Stimulated activated CD8-positive, alpha-beta memory T cell treated with anti-CD3 and anti-CD28 coated beads, Interleukin-2, amount 100 ng/mL, for 48 hours (primary cell): ENCODE measurements at regions not wholly inside any gene's neighbourhood (a gene's known extent, or its start where the extent isn't known, plus 50 kb on each side); places are given as distances from the start of the nearest gene placed in this dataset.

ENCODE experiments used
- DNase-seq, 2 donors: peaks; one replicate each; pipeline ENCODE4 v3.0.0-alpha.2; 2020; ENCODE audit warnings: low read depth in 2 of 2

GRCh38 chr21:35896060-35896459 is 164.3 kb downstream of the SETD4 start:
- DNase-seq = no peak

DNA sequence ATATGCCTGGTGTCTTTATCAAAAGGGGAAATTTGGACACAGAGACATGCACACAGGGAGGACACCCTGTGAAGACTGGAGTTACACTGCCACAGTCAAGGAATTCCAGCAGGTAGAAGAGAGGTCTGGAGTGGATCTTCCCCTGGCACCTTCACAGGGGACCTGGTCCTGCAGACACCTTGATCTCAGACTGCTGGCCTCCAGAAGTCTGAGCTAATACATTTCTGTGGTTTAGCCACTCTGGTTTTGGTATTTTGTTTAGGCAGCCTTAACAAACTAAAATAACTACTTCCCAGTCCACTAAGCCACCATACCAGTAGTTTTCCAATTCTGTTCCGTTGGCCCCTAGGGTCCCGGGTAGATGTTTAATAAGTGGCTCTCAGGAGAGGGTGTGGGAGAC is 164.7 kb downstream of the SETD4 start:
- no peak for DNase-seq

DNA sequence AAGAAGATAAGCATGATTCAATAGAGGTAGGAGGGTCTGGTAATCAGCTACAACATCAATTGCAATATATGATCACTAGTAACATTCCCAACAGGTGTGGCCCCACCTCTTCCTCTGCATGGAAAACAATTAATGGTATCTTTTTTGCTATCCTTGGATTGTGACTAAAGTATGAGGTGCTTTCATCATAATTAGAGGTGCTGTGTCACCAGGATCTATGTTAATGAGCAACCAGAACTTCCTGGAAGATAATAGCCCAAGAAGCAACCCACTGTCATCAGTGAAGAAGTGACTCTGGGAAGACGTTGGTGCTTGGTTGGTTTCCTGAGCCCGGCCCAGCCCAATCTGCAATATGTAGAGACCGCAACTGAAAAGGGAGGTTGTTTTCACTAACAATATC is 167.2 kb downstream of the SETD4 start:
- DNase-seq = no peak

DNA sequence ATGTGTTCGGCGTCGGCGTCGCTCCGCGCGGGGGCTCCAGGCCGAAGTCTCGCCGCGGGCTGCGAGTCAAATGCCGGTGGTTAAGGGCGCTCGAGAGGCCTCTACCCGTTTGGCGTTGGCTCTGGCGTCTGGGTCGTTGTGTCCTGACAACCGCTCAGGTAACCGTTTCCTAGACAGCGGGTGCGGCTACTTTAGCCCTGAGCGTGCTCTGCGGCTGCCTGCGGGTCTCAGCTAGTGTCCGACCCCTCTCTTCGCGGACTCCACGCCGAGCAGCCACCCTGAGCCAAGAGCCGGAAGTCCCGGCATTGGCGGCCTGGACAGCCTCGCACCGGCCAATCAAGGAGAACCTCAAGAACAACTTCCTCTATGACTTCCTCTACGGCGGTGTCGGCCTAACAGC is 173.4 kb downstream of the SETD4 start:
- no peak for DNase-seq

GRCh38 chr21:35885942-35886541 is 174.3 kb downstream of the SETD4 start:
- DNase-seq = no peak

DNA sequence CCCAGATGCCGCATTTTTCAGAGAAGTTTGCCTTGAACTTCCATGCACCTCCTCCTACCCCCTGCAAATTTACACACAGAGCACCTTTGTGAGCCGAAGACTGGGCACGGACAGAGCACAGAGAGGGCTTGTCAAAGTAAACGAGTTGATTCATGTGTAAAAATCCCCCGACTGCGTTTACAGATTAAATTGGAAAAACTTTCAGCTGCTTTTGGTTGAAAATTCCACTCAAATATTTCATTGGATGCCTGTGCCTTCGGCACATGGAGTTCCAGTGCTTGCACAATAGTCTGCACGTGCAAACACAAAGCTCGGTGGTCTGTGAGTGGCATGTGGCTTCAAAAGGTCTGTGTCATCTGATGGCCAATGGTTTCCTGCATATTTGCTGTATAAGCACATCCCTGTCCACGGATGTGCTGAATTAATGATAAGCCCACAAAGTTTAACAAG is 177.5 kb downstream of the SETD4 start:
- DNase-seq = no peak

- no peak for DNase-seq
Measured at GRCh38 chr21:35873441-35873840, 186.9 kb downstream of the SETD4 start.

- DNase-seq = no peak
Measured at GRCh38 chr21:35871906-35872305, 188.4 kb downstream of the SETD4 start.

DNA sequence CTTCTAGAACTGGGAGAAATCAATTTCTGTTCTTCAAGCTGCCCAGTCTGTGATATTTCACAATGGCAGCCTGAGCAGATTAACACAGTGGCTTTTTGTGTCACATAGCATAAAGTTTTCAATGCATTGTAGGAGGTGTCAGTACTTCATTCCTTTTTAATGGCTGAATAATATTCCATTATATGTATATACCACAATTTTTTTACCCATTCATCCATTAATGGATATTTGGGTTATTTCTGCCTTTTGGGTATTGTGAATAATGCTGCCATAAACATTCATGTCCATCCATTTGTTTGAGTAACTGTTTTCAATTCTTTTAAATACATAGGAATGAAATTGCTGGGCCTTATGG is 191.5 kb downstream of the SETD4 start:
- DNase-seq = no peak

- no peak for DNase-seq
Measured at GRCh38 chr21:35868005-35868868, 192.1 kb downstream of the SETD4 start.

GRCh38 chr21:35864039-35864438 is 196.3 kb downstream of the SETD4 start:
- no peak for DNase-seq

DNA sequence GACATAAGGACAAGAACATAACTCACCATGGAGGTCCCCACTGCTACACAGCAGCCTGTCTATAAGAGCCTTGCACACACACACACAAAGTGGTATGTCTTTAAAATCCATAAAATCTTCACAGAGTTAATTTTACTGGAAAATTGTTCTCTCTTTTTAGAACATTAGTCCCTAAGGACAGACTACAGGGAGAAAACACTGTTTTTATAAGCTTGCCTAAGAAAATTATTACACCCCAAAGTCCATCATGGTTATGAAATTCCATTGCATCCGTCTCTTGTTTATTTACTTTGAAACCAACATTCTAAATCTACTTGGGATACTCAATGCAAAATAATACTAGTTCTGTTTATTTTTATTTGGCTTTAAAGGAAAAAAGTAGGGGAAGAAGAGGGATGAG is 197.4 kb downstream of the SETD4 start:
- DNase-seq = no peak

DNA sequence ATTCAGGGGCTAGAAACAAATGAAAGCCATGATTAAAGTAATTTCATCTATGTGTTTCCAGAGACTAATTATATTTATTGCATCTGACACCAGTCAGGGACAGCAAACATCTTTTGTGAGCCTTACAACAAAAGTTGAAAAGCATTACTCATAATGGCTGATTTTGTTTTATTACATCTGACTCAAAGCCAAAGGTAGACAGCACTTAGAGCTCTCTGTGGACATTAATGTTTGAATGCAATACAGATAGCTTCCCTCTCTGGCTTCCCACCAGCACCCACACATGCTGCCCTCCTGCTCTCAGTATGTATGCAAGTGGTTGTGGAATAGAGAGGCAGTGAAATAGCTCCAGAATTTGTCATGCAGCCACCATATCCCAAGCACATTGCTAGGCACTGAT is 198.7 kb downstream of the SETD4 start:
- DNase-seq = no peak

DNA sequence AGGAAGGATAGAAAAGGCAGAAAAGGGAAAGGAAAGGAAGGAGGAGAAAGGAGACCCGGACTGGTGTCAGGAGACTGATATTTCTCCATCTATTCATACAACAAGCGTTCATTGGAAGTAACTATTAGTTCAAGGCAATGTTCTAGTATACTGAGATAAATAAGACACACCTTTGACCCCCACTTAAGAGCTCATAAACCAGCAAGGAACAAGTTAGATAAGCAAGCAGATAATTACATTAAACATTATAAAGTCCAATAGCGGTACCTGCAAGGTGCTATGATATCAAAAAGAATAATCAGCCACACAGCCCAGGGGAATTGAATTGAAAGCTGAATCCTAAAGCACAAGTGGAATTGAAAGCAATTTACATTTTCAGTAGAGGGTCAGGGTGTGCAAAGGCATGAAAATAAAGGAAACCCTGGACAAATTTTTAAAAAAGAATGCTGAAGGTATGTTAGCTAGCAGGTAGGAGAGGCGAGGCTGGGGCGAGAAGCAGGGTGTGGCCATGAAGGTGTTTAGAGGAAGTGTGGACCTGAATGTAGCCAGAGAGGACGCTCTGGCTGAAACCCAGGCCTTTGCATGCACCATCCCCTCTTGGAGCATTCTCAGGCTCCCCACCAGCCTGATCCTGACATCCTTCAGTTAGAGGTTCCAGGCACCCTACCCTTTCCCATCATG is 200.0 kb downstream of the SETD4 start:
- no peak for DNase-seq

DNA sequence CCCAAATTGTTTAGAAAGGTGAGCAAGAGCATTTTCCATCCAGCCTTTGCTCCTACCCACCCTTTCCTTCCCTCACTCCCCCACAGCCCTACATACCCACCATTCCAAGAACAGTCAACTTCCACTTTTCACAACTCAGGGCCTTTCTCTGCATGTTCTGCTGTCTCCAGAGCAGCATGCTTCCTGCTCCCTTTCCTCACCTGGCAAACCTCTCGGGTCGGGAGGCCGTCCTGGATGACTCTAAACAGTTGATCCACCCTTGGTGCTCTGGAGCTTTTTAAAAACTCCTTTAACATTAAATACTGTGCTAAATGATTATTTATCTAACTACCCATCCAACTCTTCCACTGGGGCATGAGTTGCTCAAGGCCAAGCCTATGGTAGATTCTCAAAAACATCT is 200.6 kb downstream of the SETD4 start:
- no peak for DNase-seq

DNA sequence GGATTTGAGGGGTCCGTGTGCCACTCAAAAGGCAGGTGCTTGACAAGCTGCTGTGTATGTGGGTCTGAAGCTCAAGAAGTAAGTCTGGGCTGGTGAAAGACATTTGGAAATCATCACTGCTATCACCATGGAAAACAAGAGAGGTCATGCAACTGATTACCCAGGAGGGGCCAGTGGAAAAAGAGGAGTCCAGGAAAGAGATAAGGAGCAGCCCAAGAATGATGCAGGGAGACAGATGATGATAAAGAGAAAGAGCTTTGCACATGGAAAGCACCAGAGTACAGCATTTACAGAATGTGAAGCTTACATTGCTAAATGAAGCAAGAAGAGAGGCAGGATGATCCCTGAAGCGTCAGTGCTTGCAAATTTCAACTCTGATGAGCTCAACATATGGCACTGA is 203.2 kb downstream of the SETD4 start:
- no peak for DNase-seq

DNA sequence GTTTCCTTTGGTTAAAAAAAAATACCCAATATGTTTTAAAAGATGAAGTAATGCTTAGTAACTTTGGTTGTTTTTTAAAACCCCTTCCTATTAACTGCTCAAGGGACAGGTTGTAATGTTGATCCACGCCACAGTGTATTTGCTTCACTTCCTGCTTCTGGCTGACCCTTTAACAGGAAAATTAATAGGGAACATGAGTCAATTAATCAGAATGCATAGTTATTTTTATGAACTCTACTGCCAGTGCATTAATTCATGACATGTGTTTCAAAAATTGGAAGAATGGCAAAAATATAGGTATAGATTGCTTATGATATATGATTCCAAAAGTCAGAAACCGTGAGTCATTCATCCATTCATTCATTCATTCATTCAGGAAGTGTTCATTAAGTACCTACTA is 204.8 kb downstream of the SETD4 start:
- no peak for DNase-seq

- no peak for DNase-seq
Measured at GRCh38 chr21:35854281-35854680, 206.0 kb downstream of the SETD4 start.

DNA sequence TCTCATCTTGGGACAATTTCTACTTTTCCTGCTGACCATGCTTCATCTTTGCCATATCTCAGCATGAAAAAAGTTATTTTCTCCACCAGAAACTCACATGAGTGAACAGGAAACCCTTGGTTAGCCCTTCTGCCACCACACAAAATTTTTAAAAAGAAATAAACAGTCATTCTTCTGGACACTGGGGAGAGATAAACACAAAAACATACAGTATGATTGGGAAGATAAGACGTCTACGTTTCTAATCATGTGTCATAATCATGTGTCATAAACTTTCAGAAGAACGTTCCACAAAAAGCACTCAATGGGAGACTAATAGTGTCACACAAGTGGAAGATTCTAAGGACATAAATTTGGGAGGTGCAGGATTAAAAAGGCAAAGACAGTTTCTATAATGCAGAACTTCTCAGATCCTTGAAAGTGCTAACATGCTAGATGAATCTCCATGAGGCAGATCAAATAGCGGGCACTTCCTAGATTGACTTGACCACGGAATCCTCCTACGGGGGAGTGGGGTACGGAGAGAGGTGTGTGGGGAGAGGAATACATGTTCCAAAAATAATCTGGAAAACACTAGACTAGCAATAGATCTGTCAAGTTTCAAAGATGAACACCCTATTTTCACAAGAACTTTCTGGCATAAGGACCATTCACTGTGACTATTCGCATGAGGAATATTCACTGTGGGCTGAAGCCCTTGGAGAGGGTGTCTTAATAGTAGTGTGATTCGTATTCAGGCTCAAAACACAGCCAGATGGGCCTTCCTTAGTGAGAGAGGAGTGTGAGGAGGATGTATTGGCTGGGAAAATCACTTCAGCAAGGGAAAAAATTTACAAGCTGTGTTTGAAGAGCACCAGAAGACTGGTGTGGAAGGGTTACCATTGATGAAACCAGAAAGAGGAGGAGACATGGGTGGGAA is 206.7 kb downstream of the SETD4 start:
- DNase-seq = no peak

DNA sequence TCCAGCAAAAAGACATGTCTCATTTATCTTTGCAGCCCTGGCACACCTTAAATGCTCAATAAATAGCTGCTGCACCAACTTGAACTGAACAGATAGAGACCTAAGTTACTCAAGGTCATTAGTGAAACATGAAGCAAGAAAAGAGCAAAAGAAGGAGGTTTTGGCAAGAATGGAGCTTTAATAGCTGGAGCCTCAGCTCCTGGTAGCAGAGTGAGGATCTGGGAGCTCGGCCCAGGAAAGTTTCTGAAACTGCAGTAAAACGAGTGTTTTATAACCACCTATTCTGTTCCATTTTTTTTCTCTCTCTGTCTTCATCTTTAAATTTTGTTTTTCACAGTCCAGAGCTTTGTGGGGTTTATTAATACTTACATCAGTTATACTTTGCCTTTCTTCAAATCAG is 207.5 kb downstream of the SETD4 start:
- DNase-seq = no peak

- no peak for DNase-seq
Measured at GRCh38 chr21:35850542-35851103, 209.7 kb downstream of the SETD4 start.

GRCh38 chr21:35850029-35850428 is 210.3 kb downstream of the SETD4 start:
- no peak for DNase-seq
